GM19397 (cell line): ENCODE measurements at regions not wholly inside any gene's neighbourhood (a gene's known extent, or its start where the extent isn't known, plus 50 kb on each side); places are given as distances from the start of the nearest gene placed in this dataset.

ENCODE experiments used
- ATAC-seq: cut with Tn5 transposase; IDR thresholded peaks from one replicate; pipeline ENCODE4 v1.9.1; 2021; ENCODE audit warnings: mild to moderate bottlenecking, moderate library complexity; ENCODE audit not compliant: unreplicated experiment

DNA sequence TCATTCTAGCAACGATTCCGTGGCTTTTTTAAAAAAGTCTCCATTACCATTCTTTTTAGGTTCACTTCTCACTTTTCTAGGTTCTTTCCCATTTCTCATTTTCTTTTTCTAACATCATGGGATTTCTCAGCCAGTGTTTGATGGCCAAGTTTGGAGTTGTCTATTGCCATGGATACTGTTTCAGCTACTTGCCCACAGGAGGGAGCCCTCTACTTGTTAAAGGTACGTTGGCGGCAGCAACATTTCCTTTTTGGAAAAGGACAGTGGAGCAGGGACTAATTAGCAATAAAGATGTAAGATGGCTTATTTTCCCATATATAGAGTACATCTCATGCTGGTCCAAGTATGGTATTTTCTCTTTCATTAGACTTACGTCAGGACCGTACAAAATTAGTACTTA is 2257.5 kb upstream of the C9orf72 start:
- ATAC-seq = no peak

GRCh38 chr9:29838491-29839020 is 2265.3 kb upstream of the C9orf72 start:
- ATAC-seq = no peak

DNA sequence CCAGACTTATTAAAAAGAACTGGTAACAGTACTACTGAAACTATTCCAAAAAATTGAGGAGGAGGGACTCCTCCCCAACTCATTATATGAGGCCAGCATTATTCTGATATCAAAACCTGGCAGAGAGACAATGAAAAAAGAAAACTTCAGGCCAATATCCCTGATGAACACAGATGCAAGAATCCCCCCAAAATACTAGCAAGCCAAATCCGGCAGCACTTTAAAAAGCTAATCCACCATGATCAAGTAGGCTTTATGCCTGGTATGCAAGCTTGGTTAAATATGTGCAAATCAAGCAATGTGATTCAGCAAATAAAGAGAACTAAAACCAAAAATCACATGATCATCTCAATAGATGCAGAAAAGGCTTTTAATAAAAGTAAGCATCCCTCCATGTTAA is 2271.0 kb upstream of the C9orf72 start:
- ATAC-seq = no peak

- no peak for ATAC-seq
Measured at GRCh38 chr9:29850664-29851063, 2277.4 kb upstream of the C9orf72 start.

DNA sequence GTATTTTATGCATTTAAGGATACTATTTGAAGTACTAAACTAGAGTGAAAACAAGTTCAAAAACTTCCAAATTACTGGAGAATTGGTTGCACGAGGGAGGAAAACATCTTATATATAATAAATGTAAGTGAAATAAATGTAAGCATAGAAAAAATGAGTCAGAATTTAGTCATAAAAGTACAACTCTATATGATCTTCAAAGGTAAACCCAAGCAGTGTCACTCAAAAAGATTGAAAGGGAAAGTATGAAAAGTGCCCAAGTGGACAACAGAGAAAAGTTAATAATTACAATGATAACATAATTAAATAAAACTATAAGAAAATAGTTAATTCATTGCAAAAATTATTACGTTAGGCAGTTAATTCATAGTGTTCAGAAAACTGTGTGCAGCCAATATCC is 2288.5 kb upstream of the C9orf72 start:
- ATAC-seq = no peak

DNA sequence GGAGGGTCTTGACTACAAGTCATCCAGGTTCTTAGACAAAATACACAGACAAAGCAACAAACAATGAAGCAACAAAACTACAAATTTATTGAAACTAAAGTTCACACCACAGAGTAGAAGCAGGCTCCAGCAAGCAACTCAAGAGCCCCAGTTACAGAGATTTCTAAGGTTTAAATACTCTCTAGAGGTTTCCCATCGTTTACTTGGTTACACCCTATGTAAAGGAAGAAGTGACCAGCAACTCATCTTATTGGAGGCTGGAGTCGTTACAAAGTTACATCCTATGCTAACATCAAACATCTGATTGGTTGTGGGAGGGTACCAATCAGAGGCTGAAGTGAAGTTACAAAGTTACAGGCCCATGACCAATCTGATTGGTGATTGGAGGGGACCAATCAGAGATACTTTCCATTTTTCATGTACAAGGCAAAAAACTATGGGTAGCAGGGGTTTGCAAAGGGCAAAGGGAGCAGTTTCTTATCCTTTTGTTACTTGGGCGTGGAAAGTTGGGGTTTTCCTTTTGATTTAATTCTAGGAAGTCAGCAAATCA is 2292.6 kb upstream of the C9orf72 start:
- no peak for ATAC-seq

DNA sequence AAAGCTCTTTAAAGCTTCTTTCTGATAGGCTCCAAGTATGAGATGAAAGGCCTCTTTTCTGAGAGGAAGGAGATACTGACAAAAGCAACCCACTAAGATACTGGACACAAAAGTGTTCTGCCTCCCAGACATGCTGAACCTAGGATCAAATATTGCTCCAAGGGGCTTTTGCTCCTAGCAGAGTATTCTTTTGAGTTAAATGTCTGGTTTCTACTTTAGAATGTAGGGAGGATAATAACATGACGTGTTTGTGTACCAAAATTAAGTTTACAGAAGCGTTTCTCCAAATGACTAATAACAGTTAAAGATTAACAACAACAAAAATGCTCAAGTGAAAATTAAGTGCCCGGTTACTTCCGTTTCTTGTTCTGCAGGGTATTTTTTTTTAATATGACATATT is 2293.3 kb upstream of the C9orf72 start:
- no peak for ATAC-seq

DNA sequence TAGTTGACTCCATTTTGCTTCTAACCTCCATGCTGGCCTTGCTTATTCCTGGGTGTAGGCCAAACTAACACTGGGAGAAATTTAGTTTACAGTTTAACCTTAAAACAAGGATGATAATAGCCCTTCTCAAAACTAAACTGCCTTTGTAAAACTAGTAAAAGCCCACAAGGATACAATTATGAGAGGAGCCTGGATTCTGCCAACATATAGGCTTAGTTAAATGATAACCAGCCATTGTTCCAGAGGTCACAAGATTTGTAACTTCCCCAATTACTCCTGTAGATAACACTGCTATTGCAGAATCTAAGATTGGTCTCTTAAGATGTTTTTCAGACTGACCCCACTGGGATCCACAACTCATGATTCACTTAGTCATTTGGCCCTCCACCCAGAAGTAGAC is 2300.3 kb upstream of the C9orf72 start:
- ATAC-seq = no peak

DNA sequence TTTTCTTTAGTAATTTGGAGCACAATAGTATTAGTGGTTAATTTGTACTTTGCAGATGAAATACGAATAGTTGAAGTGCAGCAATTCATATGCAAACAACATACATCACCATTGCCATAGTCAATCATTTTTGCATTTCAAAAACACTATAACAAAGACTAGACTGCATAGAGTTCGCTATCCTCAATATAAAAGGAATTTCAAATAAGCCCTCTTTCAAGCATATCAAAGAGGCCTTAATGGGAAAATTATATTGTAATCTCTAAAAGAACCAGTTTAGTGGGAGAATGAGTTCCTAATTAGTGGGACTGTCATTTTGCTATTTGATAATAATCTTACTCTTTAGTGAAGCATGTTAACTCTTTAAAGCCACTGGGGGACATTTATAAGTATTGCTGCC is 2302.3 kb upstream of the C9orf72 start:
- ATAC-seq = no peak

GRCh38 chr9:29882767-29883166 is 2309.5 kb upstream of the C9orf72 start:
- ATAC-seq = no peak

DNA sequence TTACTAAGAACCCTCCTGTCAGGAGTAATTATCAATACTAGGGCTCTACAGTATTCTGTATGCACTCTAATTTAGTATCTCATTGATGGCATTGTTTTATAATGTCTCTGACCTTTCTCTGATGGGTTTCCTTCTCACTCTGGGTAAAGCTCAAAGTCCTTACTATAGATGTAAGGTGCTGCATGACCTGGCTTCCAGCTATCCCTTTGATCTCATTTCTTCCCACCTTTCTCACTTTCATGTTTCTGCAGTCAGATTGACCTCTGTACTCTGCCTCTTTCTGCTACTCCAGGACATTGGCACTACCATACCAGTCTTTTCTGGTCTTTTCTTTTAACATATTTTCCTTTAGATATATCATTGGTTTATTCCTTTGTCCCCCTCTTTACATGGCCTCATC is 2332.8 kb upstream of the C9orf72 start:
- no peak for ATAC-seq

GRCh38 chr9:29928072-29928471 is 2354.8 kb upstream of the C9orf72 start:
- no peak for ATAC-seq

DNA sequence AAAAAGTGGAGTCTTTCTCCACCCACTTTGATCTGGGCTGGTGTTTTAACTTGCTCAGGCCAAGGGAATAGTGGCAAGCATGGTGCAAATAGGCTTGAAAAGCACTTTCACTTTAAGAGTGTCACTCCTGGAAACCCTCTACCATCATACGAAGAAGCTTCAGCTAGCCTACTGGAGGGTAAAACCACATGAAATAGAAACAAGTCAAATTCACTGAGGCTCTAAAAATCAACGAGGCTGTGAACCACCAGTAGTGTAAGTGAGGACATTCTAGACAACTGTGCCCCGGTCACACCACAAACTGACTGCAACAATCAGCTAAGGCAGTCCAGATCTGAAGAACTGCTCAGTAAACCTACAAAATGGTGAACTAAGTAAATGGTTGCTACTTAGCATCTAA is 2366.3 kb upstream of the C9orf72 start:
- ATAC-seq = no peak

GRCh38 chr9:29945012-29945411 is 2371.7 kb upstream of the C9orf72 start:
- no peak for ATAC-seq

GRCh38 chr9:29958469-29958868 is 2385.2 kb upstream of the C9orf72 start:
- no peak for ATAC-seq

DNA sequence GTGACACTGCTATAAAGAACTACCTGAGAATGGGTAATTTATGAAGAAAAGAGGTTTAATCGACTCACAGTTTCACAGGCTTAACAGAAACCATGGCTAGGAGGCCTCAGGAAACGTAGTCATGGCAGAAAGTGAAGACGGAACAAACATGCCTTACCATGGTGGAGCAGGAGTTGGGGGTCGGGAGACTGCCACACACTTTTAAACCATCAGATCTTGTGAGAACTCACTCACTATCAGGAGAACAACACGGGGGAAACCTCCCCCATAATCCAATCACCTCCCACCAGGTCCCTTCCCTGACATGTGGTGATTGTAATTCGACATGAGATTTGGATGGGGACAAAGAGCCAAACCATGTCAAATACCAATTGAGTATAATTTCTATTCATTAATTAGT is 2392.6 kb upstream of the C9orf72 start:
- ATAC-seq = no peak

DNA sequence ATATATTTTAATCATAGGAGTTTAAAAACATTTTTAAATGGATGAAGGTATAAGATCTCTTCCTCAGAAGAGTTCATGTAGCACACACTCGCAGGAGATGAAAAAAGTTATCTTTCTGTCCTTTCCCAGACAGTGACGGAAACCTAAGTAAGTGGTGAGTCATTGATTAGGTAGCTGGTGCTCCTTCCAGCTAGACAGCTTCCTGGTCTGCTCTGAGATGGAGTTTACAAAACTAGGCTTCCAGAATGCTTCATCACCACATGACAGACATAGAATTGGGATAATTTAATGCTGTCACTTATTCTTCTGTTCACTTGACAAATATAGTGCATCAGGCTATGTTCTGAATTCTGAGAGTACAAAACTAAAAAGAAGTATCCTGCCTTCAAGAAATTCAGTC is 2393.0 kb upstream of the C9orf72 start:
- no peak for ATAC-seq

DNA sequence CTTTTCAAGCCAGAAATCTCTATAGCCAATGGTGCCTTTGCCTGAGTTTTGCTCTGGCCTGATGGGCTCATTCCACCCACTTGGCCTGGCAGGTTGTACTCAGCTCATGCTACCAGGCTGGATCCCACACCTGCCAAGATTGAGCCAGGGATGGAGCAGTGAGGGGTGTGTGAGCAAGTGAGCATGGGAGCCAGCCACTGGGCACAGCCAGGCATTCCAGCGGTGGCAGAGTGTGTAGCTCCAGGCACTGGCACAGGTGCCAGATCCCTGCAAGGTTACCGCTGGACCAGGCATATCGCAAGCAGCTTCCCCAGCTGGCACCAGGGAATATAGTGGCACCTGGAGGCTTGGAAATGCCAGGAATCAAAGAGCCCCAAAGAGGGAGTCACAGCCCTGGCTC is 2395.6 kb upstream of the C9orf72 start:
- no peak for ATAC-seq

DNA sequence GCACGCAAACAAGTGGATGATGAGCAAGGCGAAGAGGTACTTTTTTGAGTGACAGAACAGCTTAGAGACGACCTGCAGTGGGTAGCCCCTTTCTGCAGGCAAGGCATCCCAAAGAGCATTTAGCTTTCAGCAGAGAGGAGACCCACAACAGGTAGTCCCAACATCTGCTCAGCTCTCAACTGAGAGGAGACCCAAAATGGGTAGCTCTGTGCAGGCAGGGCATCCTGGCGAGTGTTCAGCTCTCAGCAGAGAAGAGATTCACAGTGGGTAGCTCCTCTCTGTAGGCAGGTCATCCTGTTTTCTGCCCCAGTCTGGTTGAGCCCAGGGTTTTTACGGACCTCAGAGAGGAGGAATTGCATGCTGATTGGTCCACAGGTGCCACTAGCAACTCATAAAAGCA is 2396.1 kb upstream of the C9orf72 start:
- ATAC-seq = no peak

- ATAC-seq = no peak
Measured at GRCh38 chr9:29969856-29970647, 2396.8 kb upstream of the C9orf72 start.

- ATAC-seq = no peak
Measured at GRCh38 chr9:29974197-29974596, 2400.9 kb upstream of the C9orf72 start.

GRCh38 chr9:29976981-29977380 is 2403.7 kb upstream of the C9orf72 start:
- no peak for ATAC-seq

DNA sequence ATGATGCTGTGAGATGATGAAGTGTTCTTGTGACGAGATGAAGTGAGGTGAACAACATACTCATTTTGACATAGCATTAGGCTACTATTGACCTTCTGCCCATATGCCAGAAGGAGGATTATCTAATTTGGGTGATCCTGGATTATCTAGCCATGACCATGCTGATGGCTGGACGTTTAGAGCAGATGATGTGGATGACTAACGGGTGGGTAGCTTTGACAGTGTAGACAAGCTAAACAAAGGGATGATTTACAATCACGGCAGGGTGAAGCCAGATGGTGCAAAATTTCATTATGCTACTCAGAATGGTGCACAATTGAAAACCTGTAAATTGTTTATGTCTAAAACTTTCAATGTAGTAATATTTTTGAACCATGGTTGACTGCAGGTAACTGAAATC is 2403.4 kb upstream of the ACO1 start:
- ATAC-seq = no peak
